ENCODE measurements at regions not wholly inside any gene's neighbourhood (a gene's known extent, or its start where the extent isn't known, plus 50 kb on each side); places are given as distances from the start of the nearest gene placed in this dataset.

- Histone ChIP-seq H3K36me3 (no peaks in the 10 kb centered on the region), H3K27ac (no peak overlapping the region), H3K4me3 (no peak overlapping the region), H3K9me3 (no peaks in the 10 kb centered on the region), H3K4me1 (no peaks in the 10 kb centered on the region), H3K27me3 (no peaks in the 10 kb centered on the region)
- TF ChIP-seq EP300 (IDR thresholded peaks at IDR 0.05; ENCODE audit: low read depth), result no peak
- no peak for TF ChIP-seq POLR2A (IDR thresholded peaks at IDR 0.05)
- TF ChIP-seq POLR2AphosphoS5 (IDR thresholded peaks at IDR 0.05), result no peak
- TF ChIP-seq CTCF (IDR thresholded peaks at IDR 0.05), result no peak
- WGBS, 2 donors (ENCODE audit: low coverage in 1 of 2), result 79 to 82% methylated on average over 1 of the region's 1 CpG
- in situ Hi-C loops (cut with MboI; ENCODE audit: low pct_ligation_motif_present in 1 of 4, low pct_unique_long_range_greater_than_20kb in 1 of 4, low sequenced_read_pairs in 3 of 4), result no loop called here
- intact Hi-C loops (cut with DNase I; ENCODE audit: low total_unique reads), result no loop called here
- no peak for DNase-seq
Observed at GRCh38 chr10:60488111-60488669, 98.5 kb upstream of the ANK3 start.

- Histone ChIP-seq H3K36me3 (no peaks in the 10 kb centered on the region), H3K4me1 (no peaks in the 10 kb centered on the region), H3K27me3 (no peaks in the 10 kb centered on the region), H3K27ac (no peak overlapping the region), H3K4me3 (no peak overlapping the region), H3K9me3 (no peaks in the 10 kb centered on the region)
- in situ Hi-C loops (cut with MboI; ENCODE audit: low pct_ligation_motif_present in 1 of 4, low pct_unique_long_range_greater_than_20kb in 1 of 4, low sequenced_read_pairs in 3 of 4), result no loop called here
- intact Hi-C loops (cut with DNase I; ENCODE audit: low total_unique reads), result no loop called here
- DNase-seq, result no peak
- no peak for TF ChIP-seq CTCF (IDR thresholded peaks at IDR 0.05)
- no peak for TF ChIP-seq EP300 (IDR thresholded peaks at IDR 0.05; ENCODE audit: low read depth)
- 91 to 93% methylated on average over 3 to 9 of the region's 9 CpGs for WGBS, 2 donors (ENCODE audit: low coverage in 1 of 2)
Observed at GRCh38 chr10:60487543-60487942, 97.9 kb upstream of the ANK3 start.

GRCh38 chr10:60485025-60485424, 95.3 kb upstream of the ANK3 start:
- Histone ChIP-seq H3K27me3 (no peaks in the 10 kb centered on the region), H3K4me1 (peaks cover 0 to 3% (median under 1%) of the 10 kb centered on the region in 4 donors), H3K36me3 (no peaks in the 10 kb centered on the region), H3K4me3 (no peak overlapping the region), H3K9me3 (no peaks in the 10 kb centered on the region), H3K27ac (no peak overlapping the region)
- TF ChIP-seq CTCF (IDR thresholded peaks at IDR 0.05) (no peak), POLR2A (IDR thresholded peaks at IDR 0.05) (no peak), POLR2AphosphoS5 (IDR thresholded peaks at IDR 0.05) (no peak), EP300 (IDR thresholded peaks at IDR 0.05; ENCODE audit: low read depth) (no peak)
- WGBS, 2 donors (ENCODE audit: low coverage in 1 of 2), result 83 to 92% methylated on average over 2 to 5 of the region's 5 CpGs
- in situ Hi-C loops (cut with MboI; ENCODE audit: low pct_ligation_motif_present in 1 of 4, low pct_unique_long_range_greater_than_20kb in 1 of 4, low sequenced_read_pairs in 3 of 4) (no loop called here), intact Hi-C loops (cut with DNase I; ENCODE audit: low total_unique reads) (no loop called here)
- no peak for DNase-seq

GRCh38 chr10:60480865-60481563, 91.3 kb upstream of the ANK3 start:
- Histone ChIP-seq H3K4me3 (no peak overlapping the region), H3K9me3 (no peaks in the 10 kb centered on the region), H3K27me3 (no peaks in the 10 kb centered on the region), H3K36me3 (no peaks in the 10 kb centered on the region), H3K27ac (no peak overlapping the region), H3K4me1 (peaks cover 0 to 3% (median under 1%) of the 10 kb centered on the region in 4 donors)
- no peak for DNase-seq
- TF ChIP-seq CTCF (IDR thresholded peaks at IDR 0.05) (no peak), POLR2A (IDR thresholded peaks at IDR 0.05) (no peak), POLR2AphosphoS5 (IDR thresholded peaks at IDR 0.05) (no peak), EP300 (IDR thresholded peaks at IDR 0.05; ENCODE audit: low read depth) (no peak)
- in situ Hi-C loops (cut with MboI; ENCODE audit: low pct_ligation_motif_present in 1 of 4, low pct_unique_long_range_greater_than_20kb in 1 of 4, low sequenced_read_pairs in 3 of 4) (no loop called here), intact Hi-C loops (cut with DNase I; ENCODE audit: low total_unique reads) (no loop called here)
- 69 to 75% methylated on average over 8 of the region's 8 CpGs for WGBS, 2 donors (ENCODE audit: low coverage in 1 of 2)
